CD14-positive monocyte (primary cell): ENCODE measurements at regions not wholly inside any gene's neighbourhood (a gene's known extent, or its start where the extent isn't known, plus 50 kb on each side); places are given as distances from the start of the nearest gene placed in this dataset.

Source experiments
- DNase-seq, 3 donors: peaks; one replicate each; pipeline ENCODE4 v3.0.0-alpha.2; 2011 to 2022
- H2AFZ ChIP-seq: 2 replicates; pipeline ENCODE4 v1.6.0; 2012; ENCODE audit warnings: mild to moderate bottlenecking, low read depth, low read length, inconsistent platforms; ENCODE audit not compliant: insufficient read depth, poor library complexity, severe bottlenecking
- H3K27ac ChIP-seq, 2 donors: 1 replicate in 1 of 2; 2 replicates in 1 of 2; pipeline ENCODE4 v1.5.1; 2012 to 2013; ENCODE audit warnings: low read length in 2 of 2, control low read depth in 1 of 2, inconsistent platforms in 1 of 2, low read depth in 1 of 2, mild to moderate bottlenecking in 1 of 2
- H3K27me3 ChIP-seq, 2 donors: one replicate each; pipeline versions ENCODE4 v1.6.0 to v1.6.1; 2011 to 2013; ENCODE audit warnings: low read length in 2 of 2; ENCODE audit not compliant: control insufficient read depth in 2 of 2, insufficient read depth in 2 of 2
- H3K36me3 ChIP-seq, 2 donors: replicated peaks in 1 of 2; 1 replicate in 1 of 2; 2 replicates in 1 of 2; pipeline versions ENCODE4 v1.5.1 to v1.6.1; 2012 to 2013; ENCODE audit warnings: low read length in 2 of 2, control low read depth in 1 of 2, inconsistent platforms in 1 of 2, mild to moderate bottlenecking in 1 of 2; ENCODE audit not compliant: insufficient read depth in 2 of 2, control insufficient read depth in 1 of 2
- H3K4me1 ChIP-seq, 2 donors: 1 replicate in 1 of 2; 2 replicates in 1 of 2; pipeline versions ENCODE4 v1.5.1 to v1.6.1; 2012 to 2013; ENCODE audit warnings: low read length in 2 of 2, control low read depth in 1 of 2, inconsistent platforms in 1 of 2, mild to moderate bottlenecking in 1 of 2, moderate library complexity in 1 of 2; ENCODE audit not compliant: insufficient read depth in 2 of 2, control insufficient read depth in 1 of 2
- H3K4me2 ChIP-seq: replicated peaks from 2 replicates; pipeline ENCODE3; 2012; ENCODE audit warnings: low read length, moderate library complexity, mild to moderate bottlenecking; ENCODE audit not compliant: poor library complexity, severe bottlenecking; ENCODE audit errors: extremely low read depth
- H3K4me3 ChIP-seq, 3 experiments: fragments of 200-600 bp in 1 of 3; sonication (generic) in 1 of 3; replicated peaks in 1 of 3; 1 replicate in 2 of 3; 2 replicates in 1 of 3; pipeline ENCODE4 v1.5.1; 2011 to 2013; ENCODE audit warnings: low read length in 3 of 3, mild to moderate bottlenecking in 3 of 3, control low read depth in 2 of 3, low read depth in 2 of 3, inconsistent platforms in 1 of 3, moderate library complexity in 1 of 3
- H3K79me2 ChIP-seq: 2 replicates; pipeline ENCODE4 v1.6.0; 2012; ENCODE audit warnings: mild to moderate bottlenecking, control low read depth, inconsistent platforms, low read length, moderate library complexity; ENCODE audit not compliant: insufficient read depth
- H3K9ac ChIP-seq: 2 replicates; pipeline ENCODE4 v1.6.0; 2017; ENCODE audit warnings: low read length, mild to moderate bottlenecking; ENCODE audit not compliant: insufficient read depth, poor library complexity, severe bottlenecking
- H3K9me3 ChIP-seq, 2 donors: replicated peaks in 1 of 2; 1 replicate in 1 of 2; 2 replicates in 1 of 2; pipeline versions ENCODE4 v1.5.1 to v1.6.1; 2012 to 2013; ENCODE audit warnings: low read length in 2 of 2, control low read depth in 1 of 2; ENCODE audit not compliant: control insufficient read depth in 1 of 2, insufficient read depth in 1 of 2
- H4K20me1 ChIP-seq: 2 replicates; pipeline ENCODE4 v1.6.0; 2012; ENCODE audit warnings: mild to moderate bottlenecking, low read length, control low read depth, moderate library complexity; ENCODE audit not compliant: insufficient read depth
- H3K27ac Mint-ChIP-seq, 7 donors: one replicate each; pipeline ENCODE4 v1.8.0; 2020; ENCODE audit warnings: mild to moderate bottlenecking in 7 of 7, mixed read lengths in 7 of 7, moderate library complexity in 6 of 7, inconsistent platforms in 2 of 7
- H3K27me3 Mint-ChIP-seq, 3 donors: one replicate each; pipeline ENCODE4 v1.8.0; 2021 to 2022; ENCODE audit warnings: low read depth in 3 of 3, mild to moderate bottlenecking in 3 of 3, mixed read lengths in 3 of 3, moderate library complexity in 3 of 3, inconsistent platforms in 1 of 3
- H3K36me3 Mint-ChIP-seq, 2 donors: one replicate each; pipeline ENCODE4 v1.8.0; 2020; ENCODE audit warnings: mixed read lengths in 2 of 2, inconsistent platforms in 1 of 2, mild to moderate bottlenecking in 1 of 2
- H3K4me1 Mint-ChIP-seq: one replicate; pipeline ENCODE4 v1.8.0; 2020; ENCODE audit warnings: mild to moderate bottlenecking, mixed read lengths
- H3K4me3 Mint-ChIP-seq, 2 donors: one replicate each; pipeline ENCODE4 v1.8.0; 2020; ENCODE audit warnings: mild to moderate bottlenecking in 2 of 2, mixed read lengths in 2 of 2, moderate library complexity in 1 of 2
- H3K9me3 Mint-ChIP-seq, 7 donors: one replicate each; pipeline ENCODE4 v1.8.0; 2020 to 2022; ENCODE audit warnings: mixed read lengths in 7 of 7, mild to moderate bottlenecking in 6 of 7, moderate library complexity in 6 of 7, inconsistent platforms in 2 of 7
- CTCF ChIP-seq: fragments of 200-600 bp; IDR thresholded peaks from one replicate; pipeline ENCODE4 v1.8.0; 2022; ENCODE audit warnings: antibody characterized with exemption, mild to moderate bottlenecking
- WGBS: methylation state at CpG from one replicate; pipeline ENCODE4 v1.1.5; 2013; ENCODE audit warnings: missing lambda C conversion rate; ENCODE audit not compliant: insufficient coverage; 5-methylcytosine and 5-hydroxymethylcytosine counted together
- intact Hi-C, 2 donors: fragments of 100-400 bp; cut with micrococcal nuclease; formaldehyde crosslinking; loops; one replicate each; pipeline versions ENCODE4 v1.15.0 to v1.15.1; 2023

GRCh38 chr16:6076631-6077030, 979.0 kb upstream of the EEF2KMT start:
- 80% methylated on average over 2 of the region's 2 CpGs for WGBS
- H3K36me3 ChIP-seq = no peaks in the 10 kb centered on the region
- TF ChIP-seq CTCF = no peak
- H4K20me1 ChIP-seq = no peaks in the 10 kb centered on the region
- H3K27me3 ChIP-seq = no peaks in the 10 kb centered on the region
- no peaks in the 10 kb centered on the region for H3K4me1 ChIP-seq
- peaks cover 0 to 2% (median 1%) of the 10 kb centered on the region in 3 donors for H3K27me3 Mint-ChIP-seq
- no peak overlapping the region for H3K4me2 ChIP-seq
- H3K79me2 ChIP-seq = no peaks in the 10 kb centered on the region
- H3K36me3 Mint-ChIP-seq = no peaks in the 10 kb centered on the region
- H3K4me3 Mint-ChIP-seq = no peak overlapping the region
- intact Hi-C loops = no loop called here
- no peak overlapping the region for H3K4me3 ChIP-seq
- no peak overlapping the region for H2AFZ ChIP-seq
- peaks cover 0 to 1% (median 0%) of the 10 kb centered on the region in 7 donors for H3K9me3 Mint-ChIP-seq
- no peak for DNase-seq
- no peaks in the 10 kb centered on the region for H3K4me1 Mint-ChIP-seq
- no peak overlapping the region for H3K9ac ChIP-seq
- no peak overlapping the region for H3K27ac ChIP-seq
- H3K27ac Mint-ChIP-seq = no peak overlapping the region
- no peaks in the 10 kb centered on the region for H3K9me3 ChIP-seq

- no peak for TF ChIP-seq CTCF
- peaks cover 0 to 4% (median 0%) of the 10 kb centered on the region in 7 donors for H3K9me3 Mint-ChIP-seq
- WGBS = 80% methylated on average over 1 of the region's 4 CpGs
Observed at GRCh38 chr16:6068063-6068462, 970.5 kb upstream of the EEF2KMT start.

More at GRCh38 chr16:6068063-6068462, 970.5 kb upstream of the EEF2KMT start:
- H3K4me2 ChIP-seq = no peak overlapping the region
- H3K9ac ChIP-seq = no peak overlapping the region
- Mint-ChIP-seq H3K27me3 (peaks cover 0 to 6% (median 0%) of the 10 kb centered on the region in 3 donors), H3K27ac (no peak overlapping the region), H3K4me3 (no peak overlapping the region), H3K36me3 (no peaks in the 10 kb centered on the region), H3K4me1 (no peaks in the 10 kb centered on the region)
- H3K27ac ChIP-seq = no peak overlapping the region
- H3K4me1 ChIP-seq = no peaks in the 10 kb centered on the region
- H3K9me3 ChIP-seq = no peaks in the 10 kb centered on the region
- H4K20me1 ChIP-seq = no peaks in the 10 kb centered on the region
- no peak overlapping the region for H2AFZ ChIP-seq
- DNase-seq = no peak
- no peak overlapping the region for H3K4me3 ChIP-seq
- intact Hi-C loops = no loop called here
- no peaks in the 10 kb centered on the region for H3K27me3 ChIP-seq
- H3K79me2 ChIP-seq = no peaks in the 10 kb centered on the region
- no peaks in the 10 kb centered on the region for H3K36me3 ChIP-seq
